ENCODE measurements at regions not wholly inside any gene's neighbourhood (a gene's known extent, or its start where the extent isn't known, plus 50 kb on each side); places are given as distances from the start of the nearest gene placed in this dataset.

DNA sequence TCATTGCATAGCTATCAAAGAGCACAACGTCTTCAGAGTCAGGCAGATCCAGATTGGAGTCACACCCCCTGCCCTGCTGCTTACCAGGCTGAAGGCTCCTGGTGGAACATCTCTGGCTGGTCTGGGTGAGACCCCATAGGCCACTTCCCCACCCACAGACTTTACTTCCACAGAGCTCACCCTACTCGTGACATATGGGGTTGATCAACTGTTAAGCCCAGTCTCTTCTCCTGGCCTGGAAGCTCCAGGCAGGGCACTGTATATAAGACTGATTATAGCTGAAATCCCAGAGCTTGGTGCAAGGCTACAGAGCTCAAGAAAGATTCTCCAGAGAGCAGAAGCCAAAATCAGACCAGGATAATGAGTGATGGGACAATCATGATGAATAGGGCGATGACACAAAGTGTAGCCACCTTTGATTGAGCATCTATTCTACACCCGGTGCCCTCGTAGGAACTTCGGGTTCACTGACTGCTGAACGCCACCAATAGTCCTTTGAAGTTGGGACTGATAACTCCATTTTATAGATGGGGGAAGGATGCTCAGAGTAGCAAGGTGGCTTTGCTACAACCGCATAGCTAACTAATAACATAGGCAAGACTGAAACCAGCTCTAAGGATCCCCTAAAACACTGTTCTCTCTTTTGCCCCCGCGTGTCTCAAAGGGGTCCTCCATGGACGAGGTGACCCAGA, 287.8 kb downstream of the BCL11B start:
- no peak for DNase-seq (ENCODE audit: low read depth in 2 of 3, low spot score in 1 of 3)

DNA sequence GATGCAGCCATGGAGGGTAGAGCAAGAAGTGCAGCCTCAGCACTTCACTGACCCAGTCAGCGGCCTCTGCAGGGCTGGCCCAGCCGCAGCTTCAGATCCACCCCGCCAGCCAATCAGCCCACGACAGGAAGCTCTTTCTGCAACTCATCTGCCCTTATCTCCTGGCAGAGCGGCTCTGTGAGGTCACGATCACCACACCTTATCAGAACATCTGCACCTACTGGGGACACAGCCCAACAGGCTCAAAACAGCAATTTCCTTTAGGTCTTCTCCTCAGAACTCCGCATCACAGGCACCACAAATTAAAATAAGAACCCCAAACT, 287.3 kb downstream of the BCL11B start:
- DNase-seq (ENCODE audit: low read depth in 2 of 3, low spot score in 1 of 3), result peak; percentile 45 to 47 (median 45)

DNA sequence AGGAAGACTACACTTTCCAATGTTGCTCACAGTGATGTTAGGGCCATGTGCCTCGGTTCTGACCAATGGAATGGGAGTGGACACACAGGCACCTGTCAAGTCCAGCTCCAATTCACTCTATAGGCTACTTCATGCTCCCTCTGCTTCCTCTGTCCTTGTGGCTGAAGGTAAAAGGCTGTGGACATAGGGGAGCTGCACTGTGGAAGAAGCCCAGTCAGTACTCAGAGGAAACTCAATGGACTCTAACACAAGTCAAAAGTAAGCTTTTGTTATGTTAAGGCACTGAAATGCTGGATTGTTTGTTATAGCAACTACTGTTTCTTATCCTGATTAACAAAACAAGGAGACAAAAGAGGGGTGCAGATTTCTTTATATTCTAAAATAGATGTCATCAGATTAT, 278.2 kb downstream of the BCL11B start:
- no peak for DNase-seq (ENCODE audit: low read depth in 2 of 3, low spot score in 1 of 3)

DNA sequence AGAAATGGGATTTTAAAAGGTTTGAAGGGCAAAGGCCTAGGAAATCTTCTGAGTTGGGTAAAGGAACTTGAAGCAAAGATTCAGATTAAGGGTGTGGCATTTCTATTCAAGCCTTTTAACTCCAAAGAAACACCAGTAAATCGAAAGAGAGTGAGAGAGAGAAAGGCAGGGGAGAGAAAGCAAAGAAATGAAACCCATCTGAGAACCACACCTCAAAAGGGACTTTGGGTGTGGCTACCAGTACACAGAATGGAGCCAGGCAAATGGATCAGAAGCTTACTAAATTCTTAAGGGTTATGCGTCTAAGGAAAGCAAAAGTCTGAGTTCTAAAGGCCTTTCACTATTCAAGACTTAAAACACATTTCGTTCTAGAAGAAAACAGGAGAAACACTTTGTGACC, 277.4 kb downstream of the BCL11B start:
- no peak for DNase-seq (ENCODE audit: low read depth in 2 of 3, low spot score in 1 of 3)

DNA sequence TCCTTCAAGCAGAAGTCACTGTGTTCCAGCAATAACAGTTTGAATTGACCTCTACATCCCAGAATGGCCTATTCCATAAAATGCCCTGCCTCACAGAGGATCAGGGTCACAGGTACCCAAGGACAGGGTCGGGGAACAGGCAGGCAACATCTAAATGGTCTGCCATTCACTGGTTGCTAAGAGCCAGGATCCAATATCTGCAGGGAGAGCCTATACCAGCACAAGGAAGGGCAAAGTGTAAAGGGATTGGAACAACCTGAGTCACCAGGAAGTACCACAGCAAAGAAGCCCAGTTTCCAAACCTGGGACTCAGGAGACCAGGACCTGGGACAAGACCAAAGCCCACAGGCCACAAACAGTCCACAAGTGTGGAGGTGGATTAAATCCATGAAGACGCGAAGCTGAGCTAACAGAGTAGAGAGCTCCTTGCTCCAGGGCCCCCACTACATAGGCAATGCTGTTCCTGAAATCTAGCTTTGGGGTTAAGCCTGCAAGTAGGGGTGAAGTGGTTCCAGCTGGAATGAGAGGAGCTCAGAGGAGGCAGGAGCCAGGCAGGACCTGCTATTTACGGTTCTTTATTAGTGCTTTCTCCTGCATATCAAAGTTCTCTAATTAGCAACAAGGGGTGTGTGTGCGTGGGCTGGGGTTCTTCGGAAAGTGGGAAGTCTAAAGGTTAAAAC, 274.3 kb downstream of the BCL11B start:
- no peak for DNase-seq (ENCODE audit: low read depth in 2 of 3, low spot score in 1 of 3)

DNA sequence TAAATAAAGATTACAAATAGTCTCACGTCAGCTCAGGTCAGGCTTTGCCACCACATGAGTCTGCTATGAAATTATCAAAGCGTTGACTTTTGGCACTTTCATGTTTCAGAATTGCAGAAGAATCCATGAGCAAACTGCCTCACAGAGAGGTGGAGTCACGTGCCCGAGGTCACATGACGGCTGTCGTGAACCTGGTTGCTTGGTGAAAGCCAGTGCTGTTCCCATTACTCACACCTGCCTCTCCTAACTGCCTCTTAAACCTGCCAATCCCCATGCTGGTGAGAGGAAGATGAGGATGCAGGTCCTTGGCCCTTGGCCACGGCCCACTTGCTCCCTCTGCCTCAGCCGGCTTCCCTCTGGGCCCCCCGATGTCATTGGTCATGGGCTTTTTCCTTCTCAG, 272.7 kb downstream of the BCL11B start:
- DNase-seq (ENCODE audit: low read depth in 2 of 3, low spot score in 1 of 3), result no peak

DNA sequence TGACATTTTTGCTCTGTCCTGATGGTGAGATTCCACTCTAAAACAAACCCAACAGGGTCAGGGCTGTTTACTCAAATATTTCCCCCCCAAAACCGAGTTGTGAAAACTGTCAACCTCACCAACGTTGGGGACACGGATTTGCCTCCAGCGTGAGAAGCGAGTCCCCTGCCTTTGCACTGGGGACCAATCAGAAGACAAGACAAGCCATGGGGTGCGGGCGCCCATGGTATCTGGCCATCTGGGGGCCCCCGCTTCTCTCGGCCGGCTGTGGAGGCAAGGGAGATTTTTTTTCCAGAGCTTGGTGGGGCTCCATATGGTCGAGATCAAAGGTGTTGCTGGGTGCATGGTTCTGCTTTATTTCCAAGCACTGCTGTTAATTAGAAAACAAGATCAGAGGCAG, 272.1 kb downstream of the BCL11B start:
- no peak for DNase-seq (ENCODE audit: low read depth in 2 of 3, low spot score in 1 of 3)

DNA sequence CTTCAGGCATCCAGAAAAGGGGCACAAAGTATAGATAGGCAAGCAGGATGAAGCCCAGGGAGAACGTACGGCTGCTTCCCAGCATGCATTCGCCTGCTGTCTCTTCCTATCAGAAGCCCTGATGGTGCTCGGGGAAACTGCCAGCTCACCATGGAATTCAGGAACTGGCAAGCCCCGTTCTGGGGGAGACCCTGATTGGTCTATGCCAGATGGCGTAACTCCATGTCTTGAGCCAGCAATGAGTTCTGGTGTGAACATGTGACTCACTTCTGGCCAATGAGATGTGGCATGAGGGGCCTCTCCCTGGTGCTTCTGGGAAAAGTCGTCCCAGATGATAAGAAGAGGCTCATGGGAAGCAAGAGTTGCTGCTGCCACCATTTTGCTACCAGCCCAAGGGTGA, 270.8 kb downstream of the BCL11B start:
- DNase-seq (ENCODE audit: low read depth in 2 of 3, low spot score in 1 of 3), result no peak

DNA sequence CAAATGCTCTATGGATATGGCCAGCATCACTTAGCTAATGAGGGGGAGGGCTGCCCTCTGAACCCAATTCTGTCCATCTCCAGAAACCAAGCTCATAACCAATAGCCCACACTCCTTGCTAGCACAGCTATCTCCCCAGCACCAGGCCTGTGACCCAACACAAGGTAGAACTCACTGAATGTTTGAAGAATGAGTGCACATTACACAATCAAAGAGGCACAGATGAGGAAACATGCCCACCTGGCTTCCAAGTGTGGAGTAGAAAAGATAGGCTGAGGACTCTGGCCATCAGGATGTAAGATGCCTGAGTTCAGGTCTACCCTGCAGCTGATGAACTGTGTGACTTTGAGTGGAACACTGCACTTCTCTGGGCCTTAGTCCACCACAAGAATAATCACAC, 268.4 kb downstream of the BCL11B start:
- DNase-seq (ENCODE audit: low read depth in 2 of 3, low spot score in 1 of 3), result no peak

DNA sequence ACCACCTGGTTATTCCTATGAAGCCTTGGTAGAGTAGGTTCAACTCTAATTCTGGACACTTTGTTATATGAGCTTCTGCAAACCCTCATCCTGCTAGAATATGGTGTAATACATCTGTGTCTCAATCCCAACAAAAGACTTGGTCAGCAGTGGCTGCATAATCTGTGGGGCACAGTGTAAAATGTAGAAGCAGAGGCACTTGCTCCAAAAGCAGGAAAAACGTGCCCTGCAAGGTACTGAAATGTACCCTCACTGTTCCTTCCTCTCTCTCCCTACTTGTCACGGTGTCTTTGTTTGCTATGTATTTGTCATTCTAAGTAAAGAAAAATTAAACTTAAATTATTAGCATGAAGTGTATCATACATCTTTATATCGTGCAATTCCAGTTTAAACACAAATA, 267.9 kb downstream of the BCL11B start:
- DNase-seq (ENCODE audit: low read depth in 2 of 3, low spot score in 1 of 3), result no peak

DNA sequence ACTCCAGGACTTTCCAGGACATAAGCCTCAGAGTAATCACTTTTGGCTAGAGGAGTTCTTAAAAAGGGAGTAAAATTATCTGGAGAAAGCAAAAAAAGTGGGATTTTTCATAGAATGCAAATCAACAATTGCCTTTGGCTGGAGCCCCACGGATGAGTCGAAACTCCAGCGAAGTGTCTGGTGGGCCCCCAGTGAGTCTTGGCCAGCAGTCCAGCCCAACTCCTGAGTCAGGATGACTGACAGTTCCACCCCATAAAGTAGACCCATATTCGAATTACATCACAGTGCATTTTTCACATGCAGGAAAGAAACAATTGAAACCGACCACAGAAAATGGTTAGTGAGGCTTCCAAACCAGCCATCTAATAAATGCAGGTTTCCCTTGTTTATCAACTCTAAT, 265.7 kb downstream of the BCL11B start:
- DNase-seq (ENCODE audit: low read depth in 2 of 3, low spot score in 1 of 3), result no peak

DNA sequence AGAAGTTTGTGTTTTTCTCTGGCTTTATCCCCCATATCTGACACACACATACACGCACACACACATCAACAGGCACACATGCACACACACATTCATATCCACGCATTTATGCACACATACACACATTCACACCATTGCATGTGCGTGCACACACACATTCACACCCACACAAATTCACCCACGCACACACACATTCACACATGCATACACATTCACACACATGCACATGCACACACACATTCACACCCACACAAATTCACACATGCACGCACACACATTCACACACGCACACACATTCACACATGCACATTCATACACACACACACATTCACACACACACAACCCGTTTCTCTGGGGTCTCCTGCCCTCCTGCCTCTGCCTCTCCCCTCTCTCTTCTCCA, 264.2 kb downstream of the BCL11B start:
- no peak for DNase-seq (ENCODE audit: low read depth in 2 of 3, low spot score in 1 of 3)

DNA sequence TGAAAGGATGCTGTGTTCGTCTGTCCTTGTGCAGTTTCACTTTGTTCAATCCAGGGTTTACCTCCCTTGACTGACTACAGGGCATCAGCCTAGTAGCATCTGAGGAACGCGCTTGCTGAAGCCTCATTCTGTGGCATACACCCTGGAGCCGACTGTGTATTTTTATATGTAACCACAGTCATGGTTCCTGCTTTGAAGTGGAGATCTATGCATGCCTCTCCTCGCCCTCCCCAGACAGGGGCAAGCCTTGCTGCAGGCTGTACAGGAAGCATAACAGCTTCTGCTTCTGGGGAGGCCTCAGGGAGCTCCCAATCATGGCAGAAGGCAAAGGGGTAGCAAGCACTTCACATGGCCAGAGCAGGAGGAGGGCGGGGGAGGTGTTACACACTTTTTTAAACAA, 262.1 kb downstream of the BCL11B start:
- DNase-seq (ENCODE audit: low read depth in 2 of 3, low spot score in 1 of 3), result no peak

DNA sequence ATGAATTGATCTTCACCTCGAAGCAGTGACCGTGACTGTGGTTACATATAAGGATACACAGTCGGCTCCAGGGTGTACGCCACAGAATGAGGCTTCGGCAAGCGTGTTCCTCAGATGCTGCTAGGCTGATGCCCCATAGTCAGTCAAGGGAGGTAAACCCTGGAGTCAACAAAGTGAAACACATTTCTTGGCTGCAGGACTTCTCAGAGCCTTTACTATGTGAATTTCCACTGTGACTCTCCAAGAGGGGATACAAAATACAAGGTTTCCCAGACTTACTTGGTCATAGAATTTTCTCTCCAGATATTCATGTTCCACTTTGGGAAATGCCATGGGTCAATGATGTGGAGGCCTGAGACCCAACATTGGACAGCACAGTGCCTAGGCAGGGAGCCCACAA, 260.6 kb downstream of the BCL11B start:
- DNase-seq (ENCODE audit: low read depth in 2 of 3, low spot score in 1 of 3), result no peak

DNA sequence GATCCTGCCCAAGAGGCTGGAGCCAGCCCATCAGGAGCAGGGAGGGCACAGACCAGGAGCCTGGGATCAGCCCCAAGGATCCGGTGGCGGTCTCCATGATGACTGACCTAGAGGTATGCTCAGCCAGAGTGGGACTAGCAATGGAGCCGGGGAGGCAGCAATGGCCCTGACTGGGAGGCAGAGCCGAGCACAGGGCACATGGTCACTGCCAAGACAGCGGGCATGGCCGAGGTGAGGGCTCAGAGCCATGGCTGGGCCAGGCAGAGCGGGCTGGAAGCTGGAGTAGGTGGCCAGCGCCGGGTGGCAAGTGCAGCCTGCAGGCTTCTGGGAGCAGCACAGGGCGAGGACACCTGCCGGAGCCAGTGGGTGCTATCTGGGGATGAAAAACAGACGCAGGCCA, 259.3 kb downstream of the BCL11B start:
- no peak for DNase-seq (ENCODE audit: low read depth in 2 of 3, low spot score in 1 of 3)

DNA sequence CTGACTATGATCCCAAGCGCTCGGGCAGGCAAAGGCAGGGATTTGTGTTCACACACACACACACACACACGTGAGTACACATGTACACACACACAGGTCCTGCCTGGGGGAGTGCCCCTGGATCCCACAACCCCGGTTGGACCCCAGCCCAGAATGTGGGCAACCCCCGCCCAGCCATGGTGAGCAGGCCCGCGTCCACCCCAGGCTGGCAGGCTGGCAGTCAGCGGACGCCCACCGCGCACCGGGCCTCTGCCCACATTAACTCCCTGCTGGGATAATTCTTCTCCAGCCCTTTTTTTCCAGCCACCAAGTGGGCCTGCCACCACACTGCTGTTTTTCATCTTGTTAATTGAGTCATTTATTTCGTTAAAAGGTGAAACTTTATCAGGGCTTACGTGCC, 256.2 kb downstream of the BCL11B start:
- DNase-seq (ENCODE audit: low read depth in 2 of 3, low spot score in 1 of 3), result no peak

DNA sequence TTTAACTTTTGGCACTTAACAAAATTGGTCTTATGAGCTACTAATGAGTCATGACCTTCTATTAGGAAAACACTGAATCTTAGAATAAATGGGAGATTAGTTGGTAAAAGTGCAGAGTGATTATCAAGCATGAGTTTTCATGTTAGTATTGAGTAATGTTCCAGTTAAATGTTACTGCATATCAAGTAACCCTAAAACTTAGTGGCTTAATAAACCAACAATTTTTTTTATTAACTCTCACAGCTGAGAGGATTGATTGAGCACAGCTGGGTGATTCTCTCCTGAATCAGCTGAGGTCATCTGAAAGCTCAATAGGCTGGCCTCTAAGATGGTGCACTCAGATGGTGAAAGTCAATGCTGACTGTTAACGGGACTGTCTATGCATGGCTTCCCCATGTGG, 248.6 kb downstream of the BCL11B start:
- no peak for DNase-seq (ENCODE audit: low read depth in 2 of 3, low spot score in 1 of 3)

DNA sequence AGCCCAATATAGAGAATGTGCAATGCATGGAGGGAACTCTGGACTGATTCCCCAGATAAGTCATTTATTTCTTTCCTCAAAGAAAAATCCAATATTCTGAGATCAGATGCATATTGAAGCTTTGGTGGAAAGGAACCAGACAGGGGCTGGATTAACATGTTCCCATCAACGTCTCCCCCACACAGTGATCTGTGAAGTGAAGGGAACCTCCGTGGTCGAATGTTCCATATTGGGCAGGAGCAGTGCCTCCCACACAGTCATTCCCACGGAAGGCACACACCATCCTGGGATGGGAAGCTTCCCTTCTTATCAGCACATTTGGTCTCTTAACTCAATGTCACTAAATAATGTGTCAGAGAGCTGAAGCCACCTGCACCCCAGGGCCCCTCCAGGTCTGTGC, 247.1 kb downstream of the BCL11B start:
- no peak for DNase-seq (ENCODE audit: low read depth in 2 of 3, low spot score in 1 of 3)

DNA sequence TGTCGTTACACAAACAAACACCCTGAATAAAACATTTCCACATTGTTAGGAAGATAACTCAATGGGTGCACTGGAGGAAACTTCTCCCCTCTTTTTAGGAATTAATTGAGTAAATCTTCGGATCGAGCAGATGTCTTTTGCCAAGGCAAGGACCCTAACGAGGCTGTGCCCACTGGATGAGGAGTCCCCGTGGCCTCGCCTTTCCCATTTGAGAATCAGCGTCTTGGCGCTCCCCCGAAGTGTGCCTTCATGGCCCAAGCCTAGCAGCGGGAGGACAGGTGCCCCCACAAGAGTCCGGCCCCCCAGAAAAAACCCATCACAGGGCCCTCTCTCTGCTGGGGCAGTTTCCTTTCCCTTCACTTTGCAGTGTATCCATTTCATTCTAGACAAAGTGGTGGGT, 246.6 kb downstream of the BCL11B start:
- no peak for DNase-seq (ENCODE audit: low read depth in 2 of 3, low spot score in 1 of 3)

DNA sequence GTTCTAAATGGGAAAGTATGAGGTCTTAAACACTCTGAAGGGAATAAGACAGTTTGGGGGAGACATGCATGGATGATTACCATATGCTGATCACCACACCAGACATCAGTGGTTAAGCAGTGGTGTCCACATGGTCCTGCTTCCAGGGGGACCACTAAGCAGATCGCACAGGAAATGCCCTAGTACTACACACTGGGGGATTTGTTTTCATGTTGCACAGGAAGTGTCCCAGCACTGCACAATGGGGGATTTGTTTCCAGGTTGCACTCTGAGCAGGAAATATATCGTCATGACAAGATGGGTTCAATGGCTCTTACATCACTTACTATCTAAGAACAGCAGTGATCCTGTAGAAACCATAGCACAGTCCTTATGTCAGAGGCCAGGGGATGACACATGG, 245.5 kb downstream of the BCL11B start:
- DNase-seq (ENCODE audit: low read depth in 2 of 3, low spot score in 1 of 3), result peak in 2 of 3 donors; percentile 8 to 34

DNA sequence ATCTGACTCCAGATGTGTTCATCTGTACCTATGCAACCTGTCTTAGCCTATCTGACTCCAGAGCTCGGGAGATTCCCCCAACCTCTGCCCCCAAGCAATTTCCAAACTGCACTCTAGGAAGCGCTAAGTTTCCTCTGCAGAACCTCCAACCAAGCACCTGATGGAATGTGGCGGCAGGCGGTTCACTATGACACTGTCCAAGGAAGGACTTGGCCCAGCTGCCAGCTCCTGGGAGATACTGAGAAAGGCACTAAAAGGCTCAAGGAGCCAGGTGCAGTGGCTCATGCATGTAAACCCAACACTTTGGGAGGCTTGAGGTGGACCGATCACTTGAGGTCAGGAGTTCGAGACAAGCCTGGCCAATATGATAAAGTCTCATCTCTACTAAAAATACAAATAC, 244.0 kb downstream of the BCL11B start:
- no peak for DNase-seq (ENCODE audit: low read depth in 2 of 3, low spot score in 1 of 3)

DNA sequence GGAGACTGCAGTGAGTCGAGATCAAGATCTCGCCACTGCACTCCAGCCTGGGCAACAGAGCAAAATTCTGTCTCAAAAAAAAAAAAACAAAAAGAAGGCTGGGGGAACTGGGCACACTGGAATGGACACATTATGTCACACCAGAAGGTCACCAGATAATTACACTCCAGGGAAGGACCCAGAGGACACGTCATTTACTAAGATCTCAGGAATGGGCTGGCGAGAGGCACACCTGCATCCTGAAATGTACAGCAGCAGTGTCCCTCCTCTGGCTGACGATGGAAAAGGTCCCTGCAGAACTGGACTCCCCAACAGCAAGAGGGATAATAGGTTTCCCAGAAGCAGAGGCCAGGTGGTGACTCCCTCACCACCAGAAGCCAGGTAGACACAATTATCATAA, 243.5 kb downstream of the BCL11B start:
- no peak for DNase-seq (ENCODE audit: low read depth in 2 of 3, low spot score in 1 of 3)

DNA sequence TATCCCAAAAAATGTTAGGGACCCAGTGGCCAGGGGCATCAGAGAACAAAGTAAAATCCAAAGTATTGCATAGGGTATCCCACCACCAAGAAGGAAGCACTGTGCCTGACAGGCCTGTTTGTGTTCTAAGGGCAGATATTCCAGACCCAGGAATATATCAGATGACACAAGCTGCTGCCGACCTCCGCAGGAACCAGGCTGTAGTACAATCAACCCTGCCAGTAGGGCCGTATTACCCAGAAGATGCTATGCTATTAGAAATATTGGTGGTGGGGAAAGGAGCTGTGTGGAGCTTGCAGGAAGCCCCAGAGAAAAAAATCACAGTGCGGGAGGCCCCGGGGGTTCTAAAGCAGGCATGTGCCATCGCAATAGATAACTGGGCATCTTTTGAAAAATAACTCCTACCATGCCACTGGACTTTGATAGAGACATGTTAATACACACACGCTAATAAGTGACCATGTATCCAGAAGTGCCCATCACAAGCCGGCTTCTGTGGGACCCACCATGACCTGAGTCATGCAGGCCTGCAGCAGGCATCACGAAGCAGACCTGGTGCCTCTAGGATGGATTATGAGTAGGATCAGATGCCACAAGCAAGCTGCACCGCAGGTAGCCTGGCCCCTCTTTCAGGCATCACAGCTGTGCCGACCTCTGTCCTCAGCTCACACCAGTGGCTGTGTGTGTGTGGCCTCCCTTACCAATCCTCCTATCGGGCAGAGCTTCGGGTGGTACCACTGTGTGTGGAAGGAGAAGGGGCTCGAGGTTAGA, 242.7 kb downstream of the BCL11B start:
- no peak for DNase-seq (ENCODE audit: low read depth in 2 of 3, low spot score in 1 of 3)

Measured in stimulated activated CD4-positive, alpha-beta T cell treated with anti-CD3 and anti-CD28 coated beads, Interleukin-12 subunit alpha, Interleukin-12 subunit beta, amount 100 ng/mL, for 48 hours (primary cell).